H1 (cell line): ENCODE measurements at regions not wholly inside any gene's neighbourhood (a gene's known extent, or its start where the extent isn't known, plus 50 kb on each side); places are given as distances from the start of the nearest gene placed in this dataset.

ENCODE experiments used
- CTCF ChIA-PET: fragments of 300-600 bp; sonication (Branson Sonifier 250); formaldehyde crosslinking; loops from one replicate; lab custom pipeline; 2021; ENCODE audit not compliant: partially characterized antibody; lab: Charles Lee
- POLR2A ChIA-PET: fragments of 300-600 bp; sonication (Branson Sonifier 250); formaldehyde crosslinking; loops from one replicate; lab custom pipeline; 2021; ENCODE audit warnings: inconsistent platforms; ENCODE audit not compliant: partially characterized antibody; lab: Charles Lee
- DNase-seq, 2 experiments: peaks; one replicate each; pipeline versions ENCODE4 v3.0.0 to v3.0.0-alpha.2; 2010 to 2022; ENCODE audit warnings: low spot score in 2 of 2, low read depth in 1 of 2, mixed read lengths in 1 of 2
- FAIRE-seq: peaks from 2 replicates; lab custom pipeline; 2011; peaks lifted over from hg19 to GRCh38; lab: Jason Lieb, UNC
- H2AFZ ChIP-seq: 2 replicates; pipeline ENCODE4 v1.8.1; 2012; ENCODE audit warnings: low read length, inconsistent platforms
- H2AK5ac ChIP-seq: 2 replicates; pipeline ENCODE4 v1.6.1; 2013; ENCODE audit warnings: low read depth, low read length
- H2BK120ac ChIP-seq: replicated peaks from 2 replicates; pipeline ENCODE3; 2013; ENCODE audit warnings: low read depth, low read length, inconsistent platforms
- H2BK12ac ChIP-seq: 2 replicates; pipeline ENCODE4 v1.6.1; 2013; ENCODE audit warnings: low read depth, low read length
- H2BK15ac ChIP-seq: 2 replicates; pipeline ENCODE4 v1.6.1; 2013; ENCODE audit warnings: low read length
- H2BK20ac ChIP-seq: 2 replicates; pipeline ENCODE4 v1.6.1; 2013; ENCODE audit warnings: low read length
- H2BK5ac ChIP-seq: 2 replicates; pipeline ENCODE4 v1.6.1; 2013; ENCODE audit warnings: low read depth, low read length
- H3K14ac ChIP-seq: 2 replicates; pipeline ENCODE4 v1.6.1; 2013; ENCODE audit warnings: inconsistent platforms; ENCODE audit not compliant: insufficient read length
- H3K18ac ChIP-seq: 2 replicates; pipeline ENCODE4 v1.6.1; 2013; ENCODE audit warnings: low read length; ENCODE audit errors: extremely low read depth
- H3K23ac ChIP-seq: 2 replicates; pipeline ENCODE4 v1.6.1; 2013; ENCODE audit warnings: inconsistent platforms; ENCODE audit not compliant: insufficient read length
- H3K23me2 ChIP-seq: 2 replicates; pipeline ENCODE4 v1.6.1; 2013; ENCODE audit warnings: low read depth, low read length
- H3K27ac ChIP-seq: 2 replicates; pipeline ENCODE4 v1.6.1; 2011; ENCODE audit warnings: low read depth, low read length, inconsistent platforms
- H3K27me3 ChIP-seq, 4 experiments: replicated peaks in 1 of 4; 1 replicate in 1 of 4; 2 replicates in 3 of 4; pipeline versions ENCODE4 v1.6.1 to v1.8.1; 2011 to 2013; ENCODE audit warnings: low read length in 3 of 4, mild to moderate bottlenecking in 3 of 4, inconsistent platforms in 2 of 4, mixed read lengths in 2 of 4, moderate library complexity in 1 of 4; ENCODE audit not compliant: control insufficient read depth in 3 of 4, insufficient read depth in 3 of 4; ENCODE audit errors: extremely low read depth in 1 of 4
- H3K36me3 ChIP-seq, 4 experiments: 2 replicates each; pipeline versions ENCODE4 v1.6.1 to v1.8.1; 2011 to 2013; ENCODE audit warnings: mild to moderate bottlenecking in 4 of 4, low read length in 3 of 4, moderate library complexity in 2 of 4, control low read depth in 1 of 4, inconsistent platforms in 1 of 4; ENCODE audit not compliant: insufficient read depth in 4 of 4, control insufficient read depth in 2 of 4
- H3K4ac ChIP-seq: replicated peaks from 2 replicates; pipeline ENCODE3; 2013; ENCODE audit warnings: low read length, low read depth, mixed read lengths, inconsistent platforms; ENCODE audit not compliant: insufficient read length
- H3K4me1 ChIP-seq, 4 experiments: replicated peaks in 1 of 4; 1 replicate in 1 of 4; 2 replicates in 3 of 4; pipeline versions ENCODE4 v1.6.1 to v1.8.1; 2011 to 2013; ENCODE audit warnings: low read length in 3 of 4, inconsistent platforms in 2 of 4, mixed read lengths in 1 of 4; ENCODE audit not compliant: insufficient read depth in 4 of 4, control insufficient read depth in 3 of 4
- H3K4me2 ChIP-seq, 2 experiments: 2 replicates each; pipeline versions ENCODE4 v1.6.1 to v1.8.1; 2011 to 2013; ENCODE audit warnings: low read depth in 2 of 2, low read length in 2 of 2, control low read depth in 1 of 2, inconsistent platforms in 1 of 2, mild to moderate bottlenecking in 1 of 2; ENCODE audit not compliant: insufficient read depth in 1 of 2
- H3K4me3 ChIP-seq, 4 experiments: fragments of 200-600, 300-600 bp in 1 of 4; sonication (generic), shearing (Covaris generic), sonication (Bioruptor Twin) in 1 of 4; 2 replicates each; pipeline versions ENCODE4 v1.5.1 to v1.8.1; 2011 to 2016; ENCODE audit warnings: low read length in 4 of 4, low read depth in 3 of 4, control low read depth in 2 of 4, inconsistent platforms in 2 of 4, mild to moderate bottlenecking in 2 of 4, mixed read lengths in 1 of 4, moderate library complexity in 1 of 4; ENCODE audit not compliant: insufficient read depth in 2 of 4; ENCODE audit errors: extremely low read depth in 1 of 4
- H3K56ac ChIP-seq: replicated peaks from 2 replicates; pipeline ENCODE3; 2013; ENCODE audit warnings: low read depth, mild to moderate bottlenecking, mixed read lengths, low read length, inconsistent platforms; ENCODE audit not compliant: insufficient read length
- H3K79me1 ChIP-seq: 2 replicates; pipeline ENCODE4 v1.6.1; 2013; ENCODE audit warnings: low read depth, low read length, control low read depth
- H3K79me2 ChIP-seq, 2 experiments: 2 replicates each; pipeline versions ENCODE4 v1.6.1 to v1.8.1; 2012 to 2013; ENCODE audit warnings: low read length in 2 of 2, mild to moderate bottlenecking in 2 of 2, inconsistent platforms in 1 of 2; ENCODE audit not compliant: insufficient read depth in 2 of 2, control insufficient read depth in 1 of 2
- H3K9ac ChIP-seq, 4 experiments: replicated peaks in 1 of 4; 1 replicate in 1 of 4; 2 replicates in 3 of 4; pipeline versions ENCODE4 v1.6.1 to v1.8.1; 2011 to 2013; ENCODE audit warnings: low read depth in 3 of 4, low read length in 3 of 4, control low read depth in 2 of 4, mild to moderate bottlenecking in 2 of 4, moderate library complexity in 2 of 4, inconsistent platforms in 1 of 4; ENCODE audit errors: extremely low read depth in 1 of 4
- H3K9me3 ChIP-seq, 2 experiments: 2 replicates each; pipeline versions ENCODE4 v1.6.1 to v1.8.1; 2012 to 2013; ENCODE audit warnings: mild to moderate bottlenecking in 2 of 2, moderate library complexity in 2 of 2, control low read depth in 1 of 2, inconsistent platforms in 1 of 2, low read depth in 1 of 2, low read length in 1 of 2, mixed read lengths in 1 of 2; ENCODE audit not compliant: insufficient read depth in 2 of 2
- H4K20me1 ChIP-seq, 2 experiments: replicated peaks in 1 of 2; 2 replicates each; pipeline versions ENCODE3 to v1.8.1; 2011 to 2013; ENCODE audit warnings: inconsistent platforms in 2 of 2, low read length in 2 of 2, mild to moderate bottlenecking in 1 of 2; ENCODE audit not compliant: insufficient read depth in 2 of 2, control insufficient read depth in 1 of 2
- H4K5ac ChIP-seq: 2 replicates; pipeline ENCODE4 v1.6.1; 2013; ENCODE audit warnings: low read length, low read depth, mixed read lengths, inconsistent platforms; ENCODE audit not compliant: insufficient read length
- H4K8ac ChIP-seq: 2 replicates; pipeline ENCODE4 v1.8.0; 2013; ENCODE audit warnings: mild to moderate bottlenecking, moderate library complexity, low read length, inconsistent platforms; ENCODE audit not compliant: insufficient read depth; ENCODE audit errors: extremely low read depth
- H4K91ac ChIP-seq: replicated peaks from 2 replicates; pipeline ENCODE3; 2013; ENCODE audit warnings: low read length, mixed read lengths, inconsistent platforms; ENCODE audit not compliant: insufficient read length
- BACH1 ChIP-seq: IDR thresholded peaks from 2 replicates; pipeline ENCODE4 v1.6.1; 2012; ENCODE audit warnings: low read length, improper control_type of control experiment
- CEBPB ChIP-seq: IDR thresholded peaks from 2 replicates; pipeline ENCODE4 v1.6.1; 2012; ENCODE audit warnings: low read depth, low read length
- GABPA ChIP-seq: IDR thresholded peaks from 2 replicates; pipeline ENCODE4 v1.6.1; 2011; ENCODE audit warnings: mild to moderate bottlenecking, low read length, moderate library complexity, borderline replicate concordance; ENCODE audit not compliant: insufficient read depth
- KDM4A ChIP-seq: IDR thresholded peaks from one replicate; pipeline ENCODE4 v1.7.1; 2012; ENCODE audit warnings: low read depth, mild to moderate bottlenecking, moderate library complexity, low read length, inconsistent platforms; ENCODE audit not compliant: severe bottlenecking
- POLR2AphosphoS5 ChIP-seq: IDR thresholded peaks from 2 replicates; pipeline ENCODE4 v1.6.1; 2011; ENCODE audit warnings: low read depth, low read length
- RFX5 ChIP-seq: IDR thresholded peaks from 2 replicates; pipeline ENCODE4 v1.6.1; 2011; ENCODE audit warnings: low read depth, low read length, improper control_type of control experiment, borderline replicate concordance
- SP2 ChIP-seq: IDR thresholded peaks from 2 replicates; pipeline ENCODE4 v1.6.1; 2012; ENCODE audit warnings: mild to moderate bottlenecking, low read length, inconsistent platforms
- SUZ12 ChIP-seq: fragments of 200-600 bp; sonication (generic); IDR thresholded peaks from 2 replicates; pipeline ENCODE4 v1.6.1; 2012; ENCODE audit warnings: mild to moderate bottlenecking, inconsistent platforms, low read length, moderate library complexity, mixed read lengths
- WGBS, 2 experiments: shearing (Covaris generic) in 1 of 2; methylation state at CpG; one replicate each; pipeline versions ENCODE4 v1.1.6 to v1.1.7; 2013 to 2015; ENCODE audit warnings: low lambda C conversion rate in 2 of 2, mixed read lengths in 2 of 2, inconsistent platforms in 1 of 2, low coverage in 1 of 2, missing lambda C conversion rate in 1 of 2; ENCODE audit not compliant: insufficient replicate concordance in 2 of 2, insufficient coverage in 1 of 2, insufficient read length in 1 of 2; ENCODE audit errors: extremely low coverage in 1 of 2, missing lambda C conversion rate in 1 of 2; 5-methylcytosine and 5-hydroxymethylcytosine counted together
- TF ChIP-seq, protein P1 (sequence below): IDR thresholded peaks from 2 replicates; pipeline ENCODE4 v1.6.1; 2012; ENCODE audit warnings: inconsistent platforms

DNA sequence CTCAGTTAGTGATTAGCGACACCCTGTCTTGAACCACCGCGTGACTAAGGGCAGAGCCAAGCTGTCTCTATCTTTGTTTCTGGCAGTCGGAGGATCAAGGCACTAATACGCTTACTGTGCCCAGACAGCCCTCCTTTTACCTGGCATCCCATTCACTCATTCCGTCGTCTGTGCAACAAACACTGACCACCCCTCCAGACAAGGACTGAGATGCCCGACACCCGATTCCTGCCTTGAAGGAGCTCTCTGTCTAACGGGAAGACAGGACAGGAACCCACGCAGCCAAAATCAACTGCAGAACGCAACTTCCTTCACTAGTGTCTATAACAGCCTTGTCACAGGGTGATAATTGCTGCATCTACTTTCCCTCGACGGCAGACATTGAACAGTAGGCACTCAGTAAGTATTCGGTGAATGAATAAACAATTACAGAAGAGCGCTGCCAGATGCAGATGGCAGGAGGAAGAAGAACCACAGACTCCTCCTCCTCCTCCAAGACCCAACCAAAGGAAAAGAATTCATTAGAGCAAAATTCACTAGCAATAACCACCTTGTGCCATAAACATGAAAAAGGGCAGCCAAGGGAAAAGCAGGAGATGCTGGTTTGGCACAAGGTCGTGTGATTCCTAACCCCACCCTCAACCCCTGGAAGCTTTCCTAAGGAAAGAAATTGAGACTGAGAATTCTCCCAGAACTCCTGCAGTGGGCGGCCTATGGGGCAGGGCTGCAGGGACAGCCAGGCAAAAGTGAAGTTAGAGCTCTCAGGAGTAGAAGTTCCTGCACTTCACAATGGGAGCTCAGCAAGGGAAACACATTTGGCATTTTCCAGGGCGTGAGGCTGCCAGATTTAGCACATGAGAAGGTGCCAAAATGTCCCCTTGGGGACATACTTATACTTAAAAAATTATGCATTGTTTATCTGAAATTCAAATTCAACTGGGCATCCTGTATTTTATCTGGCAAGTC, 186.6 kb upstream of the DIO3 start:
- H3K23me2 ChIP-seq = no peaks in the 10 kb centered on the region; the same call in 1 of the 2 replicates
- 90% methylated on average over 19 of the region's 19 CpGs; no CpG with 5 or more reads in 1 of the 2 experiments for WGBS, 2 experiments
- CTCF ChIA-PET = no interaction called here
- no peak overlapping the region for H3K4me2 ChIP-seq
- no peak overlapping the region; the same call in 1 of the 2 replicates for H4K8ac ChIP-seq
- H2BK20ac ChIP-seq = no peak overlapping the region
- H3K27ac ChIP-seq = no peak overlapping the region
- TF ChIP-seq RFX5 (no peak), POLR2AphosphoS5 (no peak), KDM4A (no peak), GABPA (no peak), SP2 (no peak), BACH1 (no peak), SUZ12 (no peak), CEBPB (no peak)
- TF ChIP-seq, protein P1, sequence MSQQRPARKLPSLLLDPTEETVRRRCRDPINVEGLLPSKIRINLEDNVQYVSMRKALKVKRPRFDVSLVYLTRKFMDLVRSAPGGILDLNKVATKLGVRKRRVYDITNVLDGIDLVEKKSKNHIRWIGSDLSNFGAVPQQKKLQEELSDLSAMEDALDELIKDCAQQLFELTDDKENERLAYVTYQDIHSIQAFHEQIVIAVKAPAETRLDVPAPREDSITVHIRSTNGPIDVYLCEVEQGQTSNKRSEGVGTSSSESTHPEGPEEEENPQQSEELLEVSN = no peak
- no peak for FAIRE-seq
- no peak overlapping the region for H3K56ac ChIP-seq
- no peak overlapping the region for H2BK120ac ChIP-seq
- H3K4me1 ChIP-seq = no peaks in the 10 kb centered on the region; a peak in 2 of 7 replicates
- DNase-seq = no peak
- no peak overlapping the region for H4K5ac ChIP-seq
- H4K91ac ChIP-seq = no peak overlapping the region
- no peak overlapping the region for H3K14ac ChIP-seq
- H2AFZ ChIP-seq = no peak overlapping the region; the same call in none of the 2 replicates
- H3K23ac ChIP-seq = no peak overlapping the region
- H3K18ac ChIP-seq = no peak overlapping the region
- no peak overlapping the region for H3K4me3 ChIP-seq
- no peak overlapping the region for H3K9ac ChIP-seq
- H4K20me1 ChIP-seq = no peaks in the 10 kb centered on the region
- H3K9me3 ChIP-seq = no peaks in the 10 kb centered on the region
- POLR2A ChIA-PET = no interaction called here
- no peaks in the 10 kb centered on the region for H3K79me1 ChIP-seq
- no peak overlapping the region for H2AK5ac ChIP-seq
- H3K4ac ChIP-seq = no peak overlapping the region
- H2BK15ac ChIP-seq = no peak overlapping the region
- no peak overlapping the region for H2BK12ac ChIP-seq
- no peak overlapping the region for H2BK5ac ChIP-seq
- no peaks in the 10 kb centered on the region; a peak in 1 of 7 replicates for H3K27me3 ChIP-seq
- H3K79me2 ChIP-seq = no peaks in the 10 kb centered on the region
- no peaks in the 10 kb centered on the region for H3K36me3 ChIP-seq
